T-cell (primary cell): ENCODE measurements at regions not wholly inside any gene's neighbourhood (a gene's known extent, or its start where the extent isn't known, plus 50 kb on each side); places are given as distances from the start of the nearest gene placed in this dataset.

ENCODE experiments used
- ATAC-seq, 4 experiments: fragments of 200-7000 bp in 3 of 4; fragments of 150-1000 bp in 1 of 4; cut with Tn5 transposase; replicated peaks in 1 of 4; 1 replicate in 3 of 4; 2 replicates in 1 of 4; pipeline ENCODE4 v1.10.0; 2021; ENCODE audit warnings: moderate library complexity in 3 of 4, mild to moderate bottlenecking in 2 of 4, moderate number of reproducible peaks in 1 of 4
- CTCF ChIA-PET, 2 donors: fragments of 300-600 bp; sonication (Branson Sonifier 250); formaldehyde crosslinking; loops; one replicate each; lab custom pipeline; 2022; ENCODE audit warnings: antibody characterized with exemption in 2 of 2; lab: Charles Lee
- POLR2A ChIA-PET, 2 donors: fragments of 300-600 bp; sonication (Branson Sonifier 250); formaldehyde crosslinking; loops; one replicate each; lab custom pipeline; 2022; ENCODE audit warnings: antibody characterized with exemption in 2 of 2; lab: Charles Lee
- DNase-seq, 35 experiments: peaks; one replicate each; pipeline versions ENCODE4 v3.0.0 to v3.0.0-alpha.2; 2013 to 2023
- H3K27ac ChIP-seq: one replicate; pipeline ENCODE4 v1.5.1; 2013; ENCODE audit warnings: low read length
- H3K27me3 ChIP-seq, 2 experiments: replicated peaks in 1 of 2; 1 replicate in 1 of 2; 2 replicates in 1 of 2; pipeline versions ENCODE4 v1.6.1 to v1.7.0; 2013; ENCODE audit warnings: low read length in 1 of 2, mixed read lengths in 1 of 2; ENCODE audit not compliant: control insufficient read depth in 2 of 2, insufficient read depth in 2 of 2; ENCODE audit errors: extremely low read depth in 1 of 2
- H3K36me3 ChIP-seq, 2 donors: 1 replicate in 1 of 2; 2 replicates in 1 of 2; pipeline versions ENCODE4 v1.6.1 to v1.7.0; 2013; ENCODE audit warnings: low read length in 1 of 2; ENCODE audit not compliant: control insufficient read depth in 2 of 2, insufficient read depth in 1 of 2; ENCODE audit errors: extremely low read depth in 1 of 2
- H3K4me1 ChIP-seq, 2 experiments: 1 replicate in 1 of 2; 2 replicates in 1 of 2; pipeline versions ENCODE4 v1.6.1 to v1.7.0; 2013; ENCODE audit warnings: low read length in 2 of 2, mixed read lengths in 1 of 2; ENCODE audit not compliant: insufficient read depth in 2 of 2, control insufficient read depth in 1 of 2; ENCODE audit errors: extremely low read depth in 1 of 2
- H3K4me3 ChIP-seq, 2 donors: 1 replicate in 1 of 2; 2 replicates in 1 of 2; pipeline versions ENCODE4 v1.5.1 to v1.7.0; 2013; ENCODE audit warnings: mild to moderate bottlenecking in 2 of 2, low read length in 1 of 2, moderate library complexity in 1 of 2; ENCODE audit not compliant: control insufficient read depth in 1 of 2; ENCODE audit errors: extremely low read depth in 1 of 2
- H3K9me3 ChIP-seq: 2 replicates; pipeline ENCODE4 v1.7.0; 2013
- H3K27ac Mint-ChIP-seq, 2 donors: one replicate each; pipeline ENCODE4 v1.8.0; 2020 to 2021; ENCODE audit warnings: mild to moderate bottlenecking in 2 of 2, mixed read lengths in 2 of 2
- H3K27me3 Mint-ChIP-seq, 2 donors: one replicate each; pipeline ENCODE4 v1.8.0; 2021 to 2022; ENCODE audit warnings: mixed read lengths in 2 of 2
- H3K36me3 Mint-ChIP-seq: one replicate; pipeline ENCODE4 v1.8.0; 2021; ENCODE audit warnings: mixed read lengths
- H3K4me1 Mint-ChIP-seq, 3 donors: one replicate each; pipeline ENCODE4 v1.8.0; 2020 to 2022; ENCODE audit warnings: mixed read lengths in 3 of 3, mild to moderate bottlenecking in 1 of 3
- H3K4me3 Mint-ChIP-seq, 3 donors: one replicate each; pipeline ENCODE4 v1.8.0; 2020 to 2022; ENCODE audit warnings: mild to moderate bottlenecking in 3 of 3, mixed read lengths in 3 of 3, moderate library complexity in 3 of 3
- H3K9me3 Mint-ChIP-seq, 3 donors: one replicate each; pipeline ENCODE4 v1.8.0; 2020 to 2022; ENCODE audit warnings: mixed read lengths in 3 of 3
- WGBS: methylation state at CpG from one replicate; pipeline ENCODE4 v1.1.5; 2013; ENCODE audit warnings: missing lambda C conversion rate; ENCODE audit not compliant: insufficient coverage; 5-methylcytosine and 5-hydroxymethylcytosine counted together

DNA sequence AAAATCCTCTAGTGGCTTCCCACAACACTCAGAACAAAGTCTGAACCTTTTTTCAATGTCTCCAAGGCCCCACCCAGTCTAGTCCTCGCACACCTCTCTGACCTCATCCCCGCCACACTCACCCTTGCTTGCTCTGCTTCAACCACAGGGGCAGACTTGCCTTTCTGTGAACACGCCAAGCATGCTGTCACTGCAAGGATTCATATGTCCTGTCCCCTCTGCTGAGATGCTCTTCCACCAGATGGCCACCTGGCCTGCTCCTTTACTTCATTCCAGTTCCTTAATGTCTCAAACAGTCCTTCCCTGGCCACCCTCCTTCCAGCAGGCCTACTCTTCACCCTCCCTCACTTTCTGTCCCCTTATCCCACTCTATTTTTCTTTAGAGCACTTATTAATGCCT is 60.6 kb upstream of the ARHGAP20 start:
- WGBS, result 66% methylated on average over 3 of the region's 3 CpGs
- no peak overlapping the region for H3K27ac Mint-ChIP-seq
- DNase-seq, result no peak
- H3K27me3 ChIP-seq, result no peaks in the 10 kb centered on the region
- no peak overlapping the region for H3K4me3 ChIP-seq
- no peaks in the 10 kb centered on the region for H3K9me3 ChIP-seq
- ATAC-seq, result no peak
- ChIA-PET CTCF (interaction anchor here in 1 of 2 donors (0.6 kb wide), 1 partner anchor 436 kb away, joined by 3 read pairs; no protein-coding TSS in a partner anchor), POLR2A (no interaction called here)
- H3K27me3 Mint-ChIP-seq, result no peaks in the 10 kb centered on the region
- H3K36me3 ChIP-seq, result no peaks in the 10 kb centered on the region
- no peak overlapping the region for H3K27ac ChIP-seq
- H3K4me1 Mint-ChIP-seq, result peaks cover 0 to 5% (median 4%) of the 10 kb centered on the region in 3 donors
- no peaks in the 10 kb centered on the region for H3K36me3 Mint-ChIP-seq
- no peak overlapping the region for H3K4me3 Mint-ChIP-seq
- H3K9me3 Mint-ChIP-seq, result no peaks in the 10 kb centered on the region
- no peaks in the 10 kb centered on the region for H3K4me1 ChIP-seq

GRCh38 chr11:110766316-110766715 is 54.1 kb upstream of the ARHGAP20 start:
- ChIA-PET POLR2A (no interaction called here), CTCF (no interaction called here)
- no peak overlapping the region for H3K27ac Mint-ChIP-seq
- DNase-seq (no peak), ATAC-seq (no peak)
- WGBS, result no CpG with 5 or more reads among the region's 1 CpG
- H3K27ac ChIP-seq, result no peak overlapping the region
- H3K9me3 Mint-ChIP-seq, result no peaks in the 10 kb centered on the region
- peaks cover 0 to 5% (median 4%) of the 10 kb centered on the region in 3 donors for H3K4me1 Mint-ChIP-seq
- H3K27me3 ChIP-seq, result no peaks in the 10 kb centered on the region
- H3K36me3 Mint-ChIP-seq, result no peaks in the 10 kb centered on the region
- no peak overlapping the region for H3K4me3 ChIP-seq
- H3K9me3 ChIP-seq, result no peaks in the 10 kb centered on the region
- peaks cover 3 to 6% of the 10 kb centered on the region in 2 donors for H3K27me3 Mint-ChIP-seq
- H3K4me3 Mint-ChIP-seq, result no peak overlapping the region
- no peaks in the 10 kb centered on the region for H3K36me3 ChIP-seq
- no peaks in the 10 kb centered on the region for H3K4me1 ChIP-seq

GRCh38 chr11:110764485-110764884 is 52.2 kb upstream of the ARHGAP20 start:
- ATAC-seq, result no peak

DNA sequence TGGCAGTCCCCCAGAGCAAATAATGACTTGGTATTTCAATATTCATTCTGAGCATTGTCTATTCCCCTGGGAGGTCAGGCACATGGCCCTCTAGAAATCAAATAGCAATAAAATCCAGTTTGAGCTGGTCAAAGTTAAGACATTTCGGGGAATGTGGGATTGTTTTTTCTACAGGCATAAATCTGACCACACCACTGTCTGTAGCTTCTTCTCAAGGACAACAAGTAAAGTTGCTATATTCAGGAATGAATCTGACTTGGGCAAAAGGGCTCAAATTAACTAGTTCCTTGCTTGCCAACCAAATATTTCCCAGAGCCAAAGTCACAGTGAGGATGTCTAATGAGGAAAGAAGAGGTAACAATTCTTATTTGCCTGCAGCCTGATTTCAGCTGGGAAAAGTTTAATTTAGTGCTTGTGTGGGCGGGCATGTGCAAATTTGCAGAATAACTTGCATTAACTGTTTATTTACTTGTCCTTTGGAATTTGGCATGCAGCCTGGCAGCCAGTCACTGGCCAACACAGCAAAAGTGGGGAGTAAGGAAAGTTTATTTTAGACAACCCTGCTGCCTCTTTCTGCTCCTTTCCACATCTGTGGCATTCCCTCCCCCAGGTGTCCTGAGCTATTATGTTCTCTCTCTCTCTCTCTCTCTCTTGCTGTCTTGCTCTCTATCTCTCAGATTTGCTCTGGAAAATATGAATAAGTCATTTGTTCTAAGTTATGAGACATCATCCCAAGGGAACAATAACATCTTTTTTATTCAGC is 51.2 kb upstream of the ARHGAP20 start:
- Mint-ChIP-seq H3K36me3 (no peaks in the 10 kb centered on the region), H3K27ac (no peak overlapping the region), H3K4me1 (no peaks in the 10 kb centered on the region), H3K9me3 (no peaks in the 10 kb centered on the region), H3K4me3 (no peak overlapping the region), H3K27me3 (peaks cover 3 to 6% of the 10 kb centered on the region in 2 donors)
- no peaks in the 10 kb centered on the region for H3K4me1 ChIP-seq
- POLR2A ChIA-PET, result no interaction called here
- DNase-seq, result no peak
- H3K27ac ChIP-seq, result no peak overlapping the region
- no peaks in the 10 kb centered on the region for H3K36me3 ChIP-seq
- no peaks in the 10 kb centered on the region for H3K9me3 ChIP-seq
- no peak for ATAC-seq
- WGBS, result 67% methylated on average over 2 of the region's 2 CpGs
- CTCF ChIA-PET, result no interaction called here
- no peak overlapping the region for H3K4me3 ChIP-seq
- no peaks in the 10 kb centered on the region for H3K27me3 ChIP-seq

More at GRCh38 chr11:110764485-110764884, 52.2 kb upstream of the ARHGAP20 start:
- Mint-ChIP-seq H3K4me1 (peaks cover 0 to 3% (median 2%) of the 10 kb centered on the region in 3 donors), H3K27me3 (peaks cover 3 to 6% of the 10 kb centered on the region in 2 donors), H3K9me3 (no peaks in the 10 kb centered on the region), H3K36me3 (no peaks in the 10 kb centered on the region), H3K27ac (no peak overlapping the region), H3K4me3 (no peak overlapping the region)
- Histone ChIP-seq H3K9me3 (no peaks in the 10 kb centered on the region), H3K27ac (no peak overlapping the region), H3K4me1 (no peaks in the 10 kb centered on the region), H3K4me3 (no peak overlapping the region), H3K27me3 (no peaks in the 10 kb centered on the region), H3K36me3 (no peaks in the 10 kb centered on the region)
- CTCF ChIA-PET, result no interaction called here
- POLR2A ChIA-PET, result no interaction called here
- WGBS, result no CpG with 5 or more reads among the region's 1 CpG
- DNase-seq, result no peak

DNA sequence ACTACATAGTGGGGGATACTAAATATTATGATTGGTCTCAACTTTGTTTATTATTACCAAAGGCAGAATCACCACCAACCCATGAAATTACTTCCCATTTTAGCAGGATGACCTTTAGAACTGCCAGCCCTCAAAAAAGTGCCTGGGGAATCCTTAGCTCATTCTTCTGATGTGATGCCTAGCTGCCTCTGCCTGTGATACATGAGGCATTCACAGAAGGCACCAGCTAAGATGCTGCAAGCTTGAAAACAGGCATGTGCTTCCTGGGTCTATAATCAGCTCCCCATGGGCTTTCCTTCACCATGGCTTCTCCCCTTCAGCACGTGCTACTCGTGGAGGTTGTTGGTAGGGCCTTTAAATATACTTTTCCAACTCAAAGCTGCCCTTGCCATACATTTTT is 50.4 kb upstream of the ARHGAP20 start:
- Histone ChIP-seq H3K27ac (no peak overlapping the region), H3K9me3 (no peaks in the 10 kb centered on the region), H3K27me3 (no peaks in the 10 kb centered on the region), H3K4me1 (no peaks in the 10 kb centered on the region), H3K4me3 (no peak overlapping the region), H3K36me3 (no peaks in the 10 kb centered on the region)
- H3K36me3 Mint-ChIP-seq, result no peaks in the 10 kb centered on the region
- H3K4me3 Mint-ChIP-seq, result no peak overlapping the region
- ATAC-seq (no peak), DNase-seq (no peak)
- no peaks in the 10 kb centered on the region for H3K4me1 Mint-ChIP-seq
- POLR2A ChIA-PET, result no interaction called here
- peaks cover 3 to 9% of the 10 kb centered on the region in 2 donors for H3K27me3 Mint-ChIP-seq
- H3K9me3 Mint-ChIP-seq, result no peaks in the 10 kb centered on the region
- no CpG with 5 or more reads among the region's 2 CpGs for WGBS
- H3K27ac Mint-ChIP-seq, result no peak overlapping the region
- CTCF ChIA-PET, result no interaction called here
